Left cardiac atrium (tissue), 4 donors: ENCODE measurements at regions not wholly inside any gene's neighbourhood (a gene's known extent, or its start where the extent isn't known, plus 50 kb on each side); places are given as distances from the start of the nearest gene placed in this dataset.

Experiments used
- ATAC-seq, 2 donors: fragments of 200-7000 bp; cut with Tn5 transposase; one replicate each; pipeline ENCODE4 v1.9.1; 2020; ENCODE audit warnings: mild to moderate bottlenecking in 2 of 2, moderate library complexity in 2 of 2
- DNase-seq: peaks from one replicate; pipeline ENCODE4 v3.0.0-alpha.2; 2020
- intact Hi-C, 2 donors: fragments of 100-400 bp; cut with DNase I; formaldehyde crosslinking; loops; one replicate each; pipeline versions ENCODE4 v1.14.1 to v1.15.1; 2022 to 2023
- donor health status: DM: no; HTN: yes; CAD: no.
- donor health status: DM: no; HTN: yes; CAD: no; lungs with severe emphysema.
- donor health status: DM: yes; HTN: yes; CAD: no.
- donor health status: Dilated cardiomyopathy.

DNA sequence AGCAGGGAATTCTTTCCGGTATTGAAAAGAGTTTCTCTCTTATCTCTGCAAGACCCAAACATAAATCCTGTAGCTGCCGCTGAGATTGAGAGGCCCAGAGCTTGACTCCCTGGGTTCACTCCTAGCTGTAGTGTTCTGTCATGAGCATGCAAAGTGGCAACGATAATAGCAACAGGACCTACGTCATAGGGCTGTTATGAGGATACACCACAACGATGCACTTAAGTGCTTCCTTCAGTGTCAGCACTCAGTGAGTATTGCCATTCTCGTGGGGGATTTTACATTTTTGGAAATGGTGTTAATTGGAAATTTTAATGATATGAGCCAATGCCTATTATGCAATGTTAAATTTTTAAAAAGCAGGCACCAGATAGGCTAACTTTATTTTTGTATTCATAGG, 199.8 kb downstream of the CYLD start:
- intact Hi-C loops = no loop called here
- DNase-seq (no peak), ATAC-seq (no peak)

DNA sequence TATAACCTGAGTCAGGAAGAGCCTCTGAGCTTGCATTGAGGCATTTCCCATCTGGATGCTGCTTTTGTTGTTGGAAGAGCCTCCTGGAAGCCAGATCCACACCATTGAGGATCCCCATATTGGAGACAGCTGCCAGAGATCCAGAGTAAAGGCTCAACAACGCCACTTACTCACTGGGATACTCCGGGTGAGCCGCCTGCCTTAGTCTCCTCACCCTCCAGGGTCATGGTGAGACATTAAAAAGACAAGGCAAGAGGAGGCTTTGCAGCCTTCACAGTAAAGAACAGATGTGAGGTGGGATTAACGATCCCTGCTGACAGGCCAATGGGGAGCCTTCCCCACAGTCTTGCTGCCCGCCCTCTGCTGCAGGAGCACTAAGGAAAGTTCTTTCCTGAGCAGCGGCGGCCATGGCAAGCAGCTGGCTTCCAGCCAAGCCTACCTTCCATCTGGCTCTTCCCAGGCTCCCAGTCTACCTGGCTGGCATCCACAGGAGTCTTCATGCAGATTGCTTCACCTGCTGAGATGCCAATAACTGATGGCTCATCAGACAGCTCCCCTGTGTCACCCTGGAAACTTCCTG, 198.5 kb downstream of the CYLD start:
- DNase-seq (no peak), ATAC-seq (no peak)
- intact Hi-C loops = no loop called here

DNA sequence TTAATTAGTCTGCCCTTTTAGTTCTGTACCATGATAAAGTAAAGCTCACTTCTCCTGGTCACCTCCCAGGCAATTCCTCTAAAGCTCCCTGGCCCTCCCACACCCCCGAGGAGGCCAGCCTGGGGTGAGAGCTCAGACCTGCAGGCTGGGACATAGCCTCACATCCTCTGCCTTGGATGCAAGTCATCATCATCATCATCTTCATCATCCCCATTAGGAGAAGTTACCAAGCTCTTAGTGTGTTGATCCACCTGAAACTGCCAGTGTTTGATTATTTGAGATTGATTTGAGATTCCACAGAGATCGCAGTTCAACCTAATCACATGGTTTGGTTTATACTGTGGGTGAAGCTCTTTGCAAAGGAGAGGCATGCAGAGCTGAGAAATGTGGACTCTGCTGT, 197.5 kb downstream of the CYLD start:
- ATAC-seq = no peak
- intact Hi-C loops = no loop called here
- no peak for DNase-seq

DNA sequence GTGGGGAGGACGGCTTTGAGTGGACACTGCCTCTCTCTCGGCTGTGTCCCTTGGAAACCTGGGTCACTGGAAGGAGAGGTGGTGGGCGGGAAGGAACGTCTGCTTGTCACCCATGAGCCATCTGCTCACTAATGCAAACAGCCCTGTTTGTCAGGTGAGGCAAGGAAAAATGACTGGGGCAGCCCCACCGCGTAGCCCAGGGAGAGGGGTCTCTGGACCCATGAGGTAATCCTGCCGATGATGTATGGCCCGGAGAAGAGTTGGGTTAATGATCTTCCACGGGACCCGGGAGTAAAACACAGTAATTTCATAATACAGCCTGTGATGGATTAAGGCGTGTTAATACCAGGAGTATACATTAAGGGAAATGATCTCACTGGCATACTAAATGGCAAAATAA, 197.0 kb downstream of the CYLD start:
- no peak for ATAC-seq
- intact Hi-C loops = no loop called here
- no peak for DNase-seq

DNA sequence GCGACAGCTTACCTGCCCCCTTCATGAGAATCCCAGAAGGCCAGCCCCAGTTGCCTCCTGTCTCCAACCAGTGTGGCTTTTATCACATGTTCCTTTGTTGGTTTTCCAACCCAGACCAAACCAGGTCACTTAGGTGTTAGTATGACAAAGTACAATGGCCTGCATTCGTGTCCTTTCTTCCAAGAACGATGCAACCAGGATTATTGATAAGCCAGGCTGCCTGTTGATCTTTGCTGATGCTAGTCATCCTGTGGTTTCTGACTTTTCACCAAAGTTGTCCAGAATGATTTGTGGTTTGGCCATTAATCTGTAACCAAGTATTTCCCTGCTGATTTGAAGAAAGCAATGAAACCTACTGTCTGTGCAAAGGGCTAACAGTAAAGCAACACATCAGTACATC, 191.4 kb downstream of the CYLD start:
- no peak for DNase-seq
- no peak for ATAC-seq
- intact Hi-C loops = no loop called here

DNA sequence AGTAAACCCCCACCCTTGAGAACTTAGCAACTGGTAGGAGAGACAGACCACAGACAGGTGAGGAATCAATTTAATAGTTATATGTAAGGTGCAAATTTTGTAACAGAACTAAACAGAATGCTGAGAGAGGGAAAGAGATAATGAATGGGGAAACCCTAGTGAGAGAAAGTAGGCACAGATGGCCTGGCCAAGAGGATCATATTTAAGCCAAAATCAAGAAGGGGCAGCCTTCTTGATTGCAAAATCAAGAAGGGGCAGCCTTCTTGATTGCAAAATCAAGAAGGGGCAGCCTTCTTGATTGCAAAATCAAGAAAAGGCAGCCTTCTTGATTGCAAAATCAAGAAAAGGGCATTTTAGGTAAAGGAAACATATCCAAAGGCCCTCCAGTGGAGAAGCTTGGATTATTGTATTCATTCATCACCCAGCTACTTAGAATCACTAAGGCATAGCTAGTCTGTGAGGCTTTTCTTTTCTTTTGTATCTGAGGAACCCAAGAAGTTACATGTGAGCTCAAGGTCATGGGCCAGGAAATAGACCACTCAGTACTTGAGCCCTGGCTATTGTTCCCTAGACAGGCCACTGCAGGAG, 190.6 kb downstream of the CYLD start:
- ATAC-seq = peak; percentile 54 to 69

DNA sequence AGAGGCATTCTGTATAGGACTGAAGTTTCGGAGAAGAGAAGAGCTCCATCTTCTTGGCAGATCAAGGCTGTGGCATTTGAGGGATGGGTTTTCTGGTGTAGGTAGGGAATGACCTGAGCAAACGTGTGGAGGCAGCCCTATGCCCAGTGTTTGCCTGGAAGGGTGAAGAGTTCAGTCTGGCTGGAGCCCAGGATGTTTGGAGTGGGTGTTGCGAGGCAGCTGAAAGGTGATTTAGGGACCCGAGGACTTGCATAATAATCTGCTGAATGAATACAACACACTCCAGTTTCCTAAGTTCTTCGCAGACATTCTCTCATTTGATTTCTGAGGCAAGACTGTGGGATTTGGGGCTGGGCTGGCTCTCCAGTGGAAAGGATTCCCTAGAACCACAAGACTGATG, 186.2 kb downstream of the CYLD start:
- no peak for DNase-seq
- ATAC-seq = peak; percentile 8 to 48
- intact Hi-C loops = no loop called here

More for the DNA sequence above, 190.6 kb downstream of the CYLD start:
- no peak for DNase-seq
- intact Hi-C loops = no loop called here

DNA sequence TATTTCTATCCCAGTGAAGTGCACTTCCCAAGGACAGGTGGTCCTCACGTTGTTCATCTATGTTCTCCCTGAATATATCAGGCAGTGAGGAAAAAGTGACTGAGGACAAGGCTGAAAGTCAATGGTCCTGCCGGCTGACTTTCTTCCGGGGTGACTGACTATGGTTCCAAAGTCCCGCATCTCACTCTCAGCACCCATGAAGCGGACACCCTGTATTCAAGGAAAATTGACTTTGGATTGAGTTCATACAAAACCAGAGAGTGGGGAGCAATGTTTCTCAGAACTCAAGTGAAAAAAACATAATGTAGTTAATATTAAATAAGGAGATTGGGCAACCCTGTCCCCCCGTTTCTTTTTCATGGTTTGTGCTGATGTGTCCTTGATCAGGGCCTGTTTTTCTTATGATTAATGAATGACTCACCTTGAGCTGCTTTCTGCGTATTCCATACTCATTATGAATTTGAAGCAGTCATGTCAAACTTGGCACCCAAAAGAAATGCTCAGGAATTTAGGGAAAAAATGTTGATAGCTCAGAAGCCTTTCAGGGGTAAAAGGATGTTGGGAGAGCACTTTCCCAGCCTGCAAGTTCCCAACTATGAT, 184.0 kb downstream of the CYLD start:
- DNase-seq (no peak), ATAC-seq (peak in 1 of 2 donors; percentile 79)
- intact Hi-C loops = no loop called here

DNA sequence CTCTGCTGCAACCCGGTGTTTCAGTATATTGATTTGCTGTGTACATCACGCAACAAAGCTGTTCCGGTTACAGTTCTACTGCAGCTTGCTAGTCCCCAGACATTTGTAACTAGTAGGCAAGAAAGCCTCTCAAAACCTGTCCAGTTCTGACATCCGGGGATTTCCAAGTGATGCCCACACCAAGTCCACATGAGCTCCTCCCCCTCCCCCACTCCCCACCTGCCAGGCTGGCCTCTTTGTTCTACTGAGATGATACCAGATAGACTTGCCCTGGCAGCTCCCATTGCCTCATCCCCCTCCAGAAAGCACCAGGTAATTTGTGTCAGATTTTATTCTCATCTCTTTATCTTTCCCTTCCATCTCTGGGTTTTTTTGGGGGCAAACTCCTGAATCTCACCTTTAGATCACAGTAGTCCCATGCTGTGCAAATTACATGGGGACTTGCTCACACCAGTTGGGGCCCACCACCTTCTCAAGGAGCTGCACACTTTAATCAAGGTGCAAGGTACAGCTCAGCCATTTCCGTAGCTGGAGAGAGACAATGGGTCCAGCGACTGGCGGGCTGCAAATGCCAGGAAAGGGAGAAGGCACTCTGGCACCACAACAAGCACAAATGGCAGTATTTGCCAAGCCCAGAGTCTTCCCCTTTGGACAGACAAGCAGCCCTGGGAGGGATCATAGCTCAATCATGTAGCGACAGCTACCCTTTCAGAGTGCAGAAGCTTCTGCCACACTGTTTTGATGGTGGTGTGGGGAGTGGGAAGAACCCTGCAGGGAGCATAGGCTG, 183.1 kb downstream of the CYLD start:
- intact Hi-C loops = no loop called here
- ATAC-seq (no peak), DNase-seq (no peak)

DNA sequence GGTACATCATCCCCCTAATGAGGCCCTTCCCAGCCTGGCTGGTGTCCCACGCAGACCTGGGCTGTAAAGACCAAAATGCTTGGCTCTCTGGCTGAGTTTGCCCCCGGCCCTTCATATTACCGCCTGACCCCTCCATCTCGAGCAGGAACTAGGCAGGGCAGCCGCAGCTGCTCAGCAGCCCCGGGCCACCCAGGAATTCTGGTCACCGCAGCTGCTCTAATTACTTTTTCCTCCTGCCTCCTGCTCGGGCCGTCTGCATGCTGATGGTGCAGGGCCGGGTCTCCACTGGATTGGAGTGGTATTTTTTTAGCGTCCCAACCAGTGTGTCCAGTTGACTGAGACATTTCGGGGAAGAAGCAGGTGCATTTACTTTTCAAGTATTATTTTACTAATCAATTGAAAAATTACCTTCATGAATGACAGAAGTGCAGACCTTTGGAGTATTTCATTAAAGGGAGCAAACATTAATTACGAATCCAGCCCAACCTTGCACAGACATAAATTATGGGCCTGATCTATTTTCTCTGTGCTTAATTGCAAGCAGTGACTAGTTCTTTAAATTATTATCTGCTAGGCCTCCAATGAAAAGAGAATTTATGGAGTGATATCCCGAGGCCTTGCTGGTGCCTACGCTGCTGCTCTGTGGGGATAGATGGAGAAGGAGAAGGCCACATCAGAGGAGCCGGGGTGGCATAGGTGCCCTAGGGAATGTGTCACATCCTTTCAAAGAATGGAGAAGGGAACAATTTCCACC, 176.2 kb downstream of the CYLD start:
- ATAC-seq (no peak), DNase-seq (no peak)
- intact Hi-C loops = no loop called here

DNA sequence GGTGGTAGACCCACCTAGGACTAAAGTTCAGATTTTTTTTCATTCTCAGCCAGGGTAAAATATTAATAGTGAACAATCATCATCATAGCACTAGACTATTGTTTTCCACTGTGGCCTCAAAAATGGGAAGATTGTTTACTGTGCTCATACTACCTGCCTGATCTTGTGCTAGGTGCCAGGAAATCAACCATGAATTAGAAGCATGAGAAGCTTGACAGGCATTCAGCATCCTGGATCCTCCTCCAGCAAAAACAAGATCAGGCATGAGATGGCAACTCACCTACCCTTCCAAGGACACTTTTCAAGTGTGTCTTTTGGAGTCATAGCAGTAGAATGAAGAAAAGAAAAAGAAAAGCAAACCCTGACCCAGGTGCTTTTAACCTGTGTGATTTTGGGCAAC, 174.2 kb downstream of the CYLD start:
- intact Hi-C loops = no loop called here
- DNase-seq (no peak), ATAC-seq (no peak)

DNA sequence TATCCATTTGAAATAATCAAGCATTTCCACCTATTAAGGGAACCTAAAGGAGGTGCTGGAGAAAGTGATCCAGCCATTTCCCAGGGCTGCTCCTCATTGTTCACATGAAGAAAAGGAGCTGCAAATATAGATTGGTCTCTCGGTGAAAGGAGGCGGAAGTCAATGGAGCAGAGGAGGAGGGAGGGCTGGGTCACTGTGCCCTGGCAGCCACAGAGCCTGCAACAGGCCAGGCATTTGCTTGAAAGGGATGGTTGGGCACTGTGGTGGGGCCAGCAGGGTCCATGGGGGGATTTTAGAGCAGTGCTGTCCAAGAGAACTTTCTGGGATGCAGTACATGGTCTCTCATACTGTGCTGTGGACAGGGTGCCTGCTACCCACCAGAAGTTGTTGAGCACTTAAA, 173.2 kb downstream of the CYLD start:
- no peak for ATAC-seq
- intact Hi-C loops = no loop called here
- no peak for DNase-seq

DNA sequence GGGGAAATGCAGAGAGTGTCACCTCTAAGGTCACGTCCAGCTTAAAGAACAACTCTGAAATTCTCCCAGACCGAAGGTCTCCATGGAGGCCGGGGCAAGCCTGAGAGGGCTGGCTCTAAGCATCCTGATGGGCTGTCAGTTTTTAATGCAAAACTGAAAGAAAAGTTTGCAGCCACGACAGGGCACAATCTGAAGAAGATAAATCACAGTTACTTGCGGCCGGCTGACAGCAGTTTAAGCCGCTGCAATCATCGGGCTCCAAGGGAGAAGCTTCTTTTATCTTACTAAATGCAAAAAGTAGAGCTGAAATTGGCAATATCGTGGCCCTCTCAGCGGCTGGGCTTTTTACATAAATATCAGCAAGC, 168.8 kb downstream of the CYLD start:
- DNase-seq = no peak
- intact Hi-C loops = no loop called here
- ATAC-seq = no peak

DNA sequence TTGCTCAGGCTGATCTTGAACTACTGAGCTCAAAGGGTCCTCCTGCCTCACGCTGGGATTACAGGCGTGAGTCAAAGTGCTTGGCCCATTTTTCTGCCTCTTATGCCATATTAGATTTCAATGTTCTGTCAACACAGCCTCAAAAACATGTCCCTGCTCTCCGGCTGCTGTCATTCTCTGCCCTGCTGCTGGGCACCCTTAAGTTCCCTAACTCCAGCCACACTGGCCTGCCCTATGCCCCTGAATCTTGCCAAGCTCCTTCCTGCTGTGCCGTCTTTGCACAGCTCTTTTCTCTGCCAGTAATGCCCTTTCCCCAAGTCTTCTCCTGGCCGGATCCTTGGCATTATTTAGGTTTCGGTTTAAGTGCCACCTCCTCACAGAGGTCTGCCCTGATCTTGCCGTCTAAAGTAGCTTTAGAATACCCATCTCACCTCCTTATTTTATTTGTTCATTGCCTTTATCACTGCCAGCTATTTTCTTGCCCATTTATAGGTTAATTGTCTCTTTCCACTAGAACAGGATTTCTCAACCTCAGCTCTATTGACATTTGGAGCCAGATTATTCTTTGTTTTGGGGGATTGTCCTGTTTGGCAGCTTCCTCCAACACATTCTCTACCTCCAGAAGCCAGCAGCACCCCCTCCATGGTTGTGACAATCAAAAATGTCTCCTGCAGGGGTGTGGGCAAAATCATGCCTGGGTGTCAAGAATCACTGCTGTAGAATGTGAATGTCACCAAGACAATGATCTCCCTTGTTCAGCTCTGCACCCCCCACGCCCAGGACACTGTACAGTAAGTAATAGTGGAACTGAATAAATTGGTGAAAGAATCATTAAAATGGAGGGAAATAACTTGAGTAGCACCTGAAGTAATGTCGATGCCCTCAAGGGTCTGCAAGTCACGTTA, 168.2 kb downstream of the CYLD start:
- DNase-seq (no peak), ATAC-seq (peak in 1 of 2 donors; percentile 81)
- intact Hi-C loops = no loop called here

DNA sequence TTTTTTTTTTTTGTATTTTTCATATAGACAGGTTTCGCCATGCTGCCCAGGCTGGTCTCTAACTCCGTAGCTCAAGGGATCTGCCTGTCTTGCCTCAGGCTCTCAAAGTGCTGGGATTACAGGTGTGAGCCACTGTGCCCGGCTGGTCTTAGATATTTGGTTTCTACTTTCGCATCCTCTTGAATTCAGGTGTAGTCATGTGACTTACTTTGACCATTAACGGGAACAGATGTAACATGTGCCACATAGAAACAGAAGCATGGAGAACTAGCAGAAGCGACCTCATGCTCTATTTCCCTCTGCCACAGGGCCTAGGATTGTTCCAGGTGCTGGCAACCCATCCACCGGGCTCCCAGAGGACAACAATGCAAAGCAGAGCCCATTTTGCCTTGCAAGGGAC, 166.6 kb downstream of the CYLD start:
- intact Hi-C loops = no loop called here
- DNase-seq = no peak
- no peak for ATAC-seq

DNA sequence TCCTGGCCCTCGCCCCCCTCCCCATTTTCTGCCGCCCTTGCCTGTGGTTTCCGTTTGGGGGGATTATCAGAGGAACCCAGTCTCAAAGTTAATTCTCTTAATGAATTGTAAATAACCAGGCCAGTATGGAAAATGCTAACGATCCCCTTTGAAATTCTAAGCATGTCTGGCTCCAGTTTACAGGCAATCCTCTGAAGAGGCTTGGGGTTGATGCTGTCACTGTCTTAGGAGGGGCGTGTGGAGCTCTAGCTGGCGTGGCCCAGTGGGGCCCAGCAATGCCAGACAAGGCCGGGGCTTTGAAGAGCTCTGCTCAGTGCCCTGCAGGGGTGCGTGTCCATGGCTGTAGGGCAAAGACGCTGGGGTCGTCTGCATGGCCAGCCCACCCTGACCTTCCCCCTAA, 164.6 kb downstream of the CYLD start:
- ATAC-seq (no peak), DNase-seq (no peak)
- intact Hi-C loops = no loop called here

DNA sequence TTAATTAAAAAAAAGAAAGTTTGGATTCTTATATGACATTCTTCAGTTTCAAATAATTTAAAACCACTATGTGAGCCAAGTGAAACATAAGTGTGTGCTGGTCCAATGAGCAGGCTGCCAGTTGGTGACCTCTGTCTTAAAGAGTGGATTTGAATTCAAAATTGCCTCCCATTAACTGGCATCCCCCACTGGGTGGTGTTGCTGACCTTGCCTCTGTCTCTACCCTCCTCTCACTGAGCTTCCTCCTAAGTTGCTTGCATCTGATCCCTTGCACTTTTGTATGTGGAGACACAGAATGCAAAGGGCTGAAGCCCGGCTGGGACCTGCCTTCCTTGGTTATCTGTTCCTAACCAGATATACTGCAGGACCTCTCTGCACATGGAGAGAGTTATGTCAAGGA, 160.6 kb downstream of the CYLD start:
- DNase-seq = no peak
- no peak for ATAC-seq
- intact Hi-C loops = no loop called here

DNA sequence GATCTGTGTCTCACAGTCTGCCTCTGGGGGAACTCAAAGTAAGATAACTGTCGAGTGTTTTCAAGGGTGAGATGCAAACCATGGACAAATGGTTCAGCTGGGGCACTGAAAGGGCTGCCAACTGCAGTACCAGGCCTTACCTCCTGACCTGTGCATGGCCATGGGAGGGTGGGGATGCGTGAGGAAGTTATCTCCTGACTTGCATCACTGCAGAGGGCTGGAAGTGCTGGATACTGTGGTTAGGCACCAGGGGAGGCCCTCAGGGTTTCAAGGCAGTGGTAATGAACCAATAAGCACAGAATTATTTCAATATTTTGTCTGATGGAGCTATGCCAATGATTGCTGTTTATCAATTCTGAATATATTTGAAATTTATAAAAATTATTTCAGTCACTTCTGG, 159.2 kb downstream of the CYLD start:
- DNase-seq (no peak), ATAC-seq (no peak)
- intact Hi-C loops = no loop called here

DNA sequence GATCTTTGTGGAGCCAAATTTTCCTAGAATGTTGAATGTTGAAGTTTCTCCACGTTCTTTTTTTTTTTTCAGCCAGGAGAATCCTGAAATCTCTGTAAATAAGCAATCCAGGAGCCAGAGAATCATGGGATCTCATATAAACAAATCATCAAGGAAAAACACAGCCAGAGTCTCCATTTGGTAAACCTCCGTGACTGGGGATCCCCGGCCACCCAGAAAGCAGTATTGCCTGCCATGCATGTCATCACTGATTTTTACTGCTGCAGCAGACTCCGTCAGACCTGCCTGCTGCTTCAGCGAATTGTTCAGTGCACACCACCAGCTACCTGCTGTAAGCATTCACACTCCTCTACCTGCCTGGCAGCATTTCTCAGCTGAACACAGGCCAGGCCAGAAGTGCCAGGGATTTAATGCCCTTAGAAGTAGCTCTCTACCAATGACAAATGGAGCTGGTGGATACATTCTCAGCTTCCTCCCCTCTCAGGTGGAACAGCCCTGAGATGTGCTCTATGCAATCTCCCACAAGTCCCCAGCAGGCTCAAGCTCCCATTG, 158.6 kb downstream of the CYLD start:
- DNase-seq = no peak
- intact Hi-C loops = no loop called here
- no peak for ATAC-seq
